Right kidney (tissue), 1 donor: ENCODE measurements at regions not wholly inside any gene's neighbourhood (a gene's known extent, or its start where the extent isn't known, plus 50 kb on each side); places are given as distances from the start of the nearest gene placed in this dataset.

Source experiments
- DNase-seq: peaks from one replicate; pipeline ENCODE4 v3.0.0-alpha.2; 2016

DNA sequence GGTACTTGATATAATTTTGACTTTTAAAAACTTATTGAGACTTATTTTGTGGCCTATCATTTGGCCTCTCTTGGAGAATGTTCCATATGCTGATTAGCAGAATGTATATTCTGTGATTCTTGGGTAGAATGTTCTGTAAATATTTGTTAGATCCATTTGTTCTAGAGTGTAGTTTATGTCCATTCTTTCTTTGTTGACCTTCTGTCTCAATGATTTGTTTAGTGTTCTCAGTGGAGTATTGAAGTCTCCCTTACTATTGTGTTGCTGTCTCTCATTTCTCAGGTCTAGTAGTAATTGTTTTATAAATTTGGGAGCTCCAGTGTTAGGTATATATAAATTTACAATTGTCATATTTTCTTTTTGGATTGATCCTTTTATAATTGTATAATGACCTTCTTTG lies 349.6 kb upstream of the CWC22 start:
- no peak for DNase-seq

DNA sequence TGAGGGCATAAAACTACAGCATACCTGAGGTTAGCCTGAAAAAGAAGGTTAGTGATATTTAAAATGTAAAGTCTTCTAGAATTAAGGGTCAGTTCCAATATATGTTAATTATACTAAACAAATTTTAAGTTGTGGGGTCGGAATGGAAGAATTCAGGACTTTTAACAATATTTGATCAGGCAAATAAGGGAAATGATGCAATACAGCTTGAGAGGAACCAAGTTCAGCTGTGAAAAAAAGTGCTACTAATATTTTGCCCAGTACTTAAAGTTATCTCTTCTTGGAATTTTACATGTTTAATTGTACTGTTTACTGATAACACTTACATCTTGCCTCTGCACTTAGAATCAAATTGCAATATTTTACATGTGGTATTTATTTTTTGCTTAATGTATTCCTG lies 345.5 kb upstream of the CWC22 start:
- DNase-seq, result no peak

DNA sequence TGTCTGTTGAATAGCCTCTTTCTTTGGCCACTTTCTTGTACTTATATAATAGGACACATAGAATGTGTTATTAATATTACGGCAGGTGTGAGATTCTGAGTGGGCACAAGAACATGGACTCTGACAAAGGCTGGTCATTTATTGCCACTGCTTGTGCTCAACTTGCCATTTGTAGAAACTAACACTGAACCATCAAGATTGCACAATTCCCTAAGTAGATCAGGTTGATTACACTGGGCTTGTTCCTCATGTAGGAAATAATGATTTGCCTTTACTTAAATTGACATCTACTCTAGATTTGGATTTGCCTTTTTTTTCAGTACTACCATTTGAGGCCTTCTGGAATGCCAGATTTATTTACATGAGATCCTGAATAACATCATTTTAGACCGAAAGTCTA lies 342.7 kb upstream of the CWC22 start:
- DNase-seq, result no peak

DNA sequence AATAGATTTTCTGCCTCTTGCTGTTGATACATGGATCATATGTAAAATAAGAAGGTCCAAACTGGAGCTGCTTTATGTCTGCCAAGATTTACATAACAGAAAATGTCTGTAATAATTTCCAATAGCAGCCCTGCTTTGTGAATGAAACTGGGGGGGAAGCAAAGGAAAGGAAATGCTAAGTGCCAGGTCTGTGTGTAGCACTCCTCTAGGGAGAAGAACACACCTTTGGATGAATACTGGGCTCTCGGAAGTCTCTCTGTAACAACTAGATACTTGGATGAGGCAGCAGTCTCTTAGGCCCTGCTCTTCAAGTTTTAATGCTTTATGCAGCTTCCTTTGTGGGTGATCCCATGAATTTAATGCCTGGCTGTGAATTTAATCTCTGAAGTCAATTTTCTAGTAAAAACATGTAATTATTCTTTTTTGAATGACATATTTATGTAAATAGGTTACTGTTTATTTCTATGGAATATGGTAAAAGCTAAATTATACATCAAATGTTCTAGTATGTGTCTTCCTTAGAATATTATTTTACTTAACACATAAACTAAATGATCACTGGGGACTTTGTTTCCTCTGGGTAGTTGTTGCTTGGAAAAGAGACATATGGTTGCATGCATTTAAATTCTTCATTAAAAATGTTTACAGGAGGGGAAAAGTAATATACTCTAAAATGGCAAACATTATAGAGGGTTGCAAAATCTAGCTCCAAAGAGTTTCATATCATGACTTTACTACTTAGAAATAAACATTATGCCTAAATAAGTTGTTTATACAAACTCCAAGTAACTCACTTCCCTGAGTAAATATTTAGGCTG lies 336.6 kb upstream of the CWC22 start:
- no peak for DNase-seq

DNA sequence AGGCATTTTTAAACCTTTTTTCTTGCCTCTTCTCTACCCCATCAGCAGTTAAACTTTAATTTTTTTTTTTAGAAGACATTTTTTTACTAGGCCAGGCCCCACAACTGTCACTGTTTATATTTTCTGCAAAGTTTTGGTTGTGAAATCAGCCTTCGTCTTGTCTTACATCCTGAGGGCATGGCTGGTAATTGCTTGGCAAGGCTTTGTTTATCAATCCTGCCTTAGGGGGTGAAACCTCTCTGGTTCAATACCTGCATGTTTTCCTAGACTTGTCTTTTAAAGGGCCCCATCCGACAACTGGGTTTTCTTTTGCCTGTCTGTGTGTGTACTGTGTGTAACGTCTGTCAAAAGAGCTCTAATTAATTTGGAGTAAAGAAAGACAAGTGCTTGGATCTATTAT lies 330.0 kb upstream of the CWC22 start:
- no peak for DNase-seq

DNA sequence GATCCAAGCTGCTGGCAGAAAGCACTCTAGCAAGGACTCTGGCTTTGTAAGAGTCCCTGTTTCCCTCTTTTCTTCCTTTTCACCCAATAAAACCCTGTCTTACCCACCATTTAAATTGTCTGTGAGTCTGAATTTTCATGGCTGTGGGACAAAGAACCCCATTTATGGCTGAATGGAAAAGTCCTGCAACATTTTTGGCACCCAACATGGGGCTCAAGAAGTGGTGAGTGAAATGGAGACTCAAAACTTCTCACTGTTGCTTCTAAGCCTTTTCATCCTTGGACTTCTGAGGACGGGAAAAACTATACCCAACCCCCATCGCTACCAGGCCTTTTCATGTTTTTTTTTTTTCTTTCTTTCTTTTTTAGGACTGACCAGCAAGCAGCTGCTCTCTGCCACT lies 329.5 kb upstream of the CWC22 start:
- DNase-seq, result no peak

DNA sequence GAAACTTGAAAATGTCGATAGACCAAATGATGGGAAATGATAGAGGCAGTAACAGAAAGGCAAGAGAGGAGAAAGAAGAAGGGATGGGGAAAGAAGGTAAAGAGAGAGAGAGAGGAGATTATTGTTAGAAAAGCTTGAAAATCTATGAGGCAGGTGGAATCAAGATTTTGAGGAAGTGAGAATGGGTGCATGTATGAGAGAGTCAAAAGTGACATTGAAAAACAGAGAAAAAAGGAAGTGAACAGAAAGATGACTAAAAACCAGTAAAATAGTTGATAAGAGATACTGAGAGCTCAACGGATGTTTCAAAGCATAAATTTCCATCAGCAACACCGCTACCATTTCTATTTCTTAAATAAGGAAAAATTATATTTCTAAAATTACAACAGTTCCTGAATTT lies 327.4 kb upstream of the CWC22 start:
- no peak for DNase-seq

DNA sequence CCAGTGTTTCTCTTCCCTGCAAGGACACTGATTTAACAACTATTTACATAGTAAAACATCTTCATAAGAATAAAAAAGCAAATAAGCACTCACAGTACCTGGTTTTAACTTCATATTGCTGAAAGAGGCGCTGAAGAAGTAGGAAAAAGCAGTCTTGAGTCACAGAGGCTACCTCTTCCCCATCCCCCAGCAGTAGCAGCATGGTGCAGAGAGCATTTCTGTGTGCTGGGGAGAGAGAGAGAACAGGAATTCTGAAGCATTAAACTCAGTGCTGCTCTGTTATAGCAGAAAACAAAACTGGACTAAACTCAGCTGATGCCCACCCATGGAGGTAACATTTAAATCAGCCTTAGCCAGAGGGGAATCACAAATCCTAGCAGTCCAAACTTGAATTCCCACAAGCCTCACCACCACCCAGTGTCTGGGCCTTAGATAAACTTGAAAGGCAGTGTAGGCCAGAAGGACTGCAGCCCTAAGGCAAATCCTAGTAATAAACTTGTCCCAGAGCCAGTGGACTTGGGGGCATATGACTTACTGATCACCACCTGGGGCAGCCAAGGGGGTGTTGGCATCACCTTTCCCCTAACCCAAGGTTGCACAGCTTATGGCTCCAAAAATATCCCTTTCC lies 321.8 kb upstream of the CWC22 start:
- DNase-seq, result no peak

DNA sequence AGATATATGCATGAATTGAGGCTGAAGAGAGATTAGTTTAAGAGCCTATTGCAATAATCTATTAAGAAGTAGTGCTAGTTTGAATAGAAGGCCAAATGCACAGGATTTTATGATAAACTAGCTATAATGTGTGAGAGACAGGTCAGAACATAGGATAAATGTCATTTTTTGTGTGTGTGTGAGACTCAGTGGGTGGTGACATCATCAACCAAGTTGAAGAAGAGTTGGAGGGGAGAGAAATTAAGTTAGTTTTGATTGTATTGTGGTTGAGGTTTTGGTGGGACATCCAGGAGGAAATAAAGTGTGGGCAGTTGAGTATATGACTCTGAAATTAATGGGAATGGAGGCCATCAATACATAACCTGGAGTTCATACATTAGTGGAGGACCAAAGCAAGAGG lies 320.1 kb upstream of the CWC22 start:
- DNase-seq, result no peak

DNA sequence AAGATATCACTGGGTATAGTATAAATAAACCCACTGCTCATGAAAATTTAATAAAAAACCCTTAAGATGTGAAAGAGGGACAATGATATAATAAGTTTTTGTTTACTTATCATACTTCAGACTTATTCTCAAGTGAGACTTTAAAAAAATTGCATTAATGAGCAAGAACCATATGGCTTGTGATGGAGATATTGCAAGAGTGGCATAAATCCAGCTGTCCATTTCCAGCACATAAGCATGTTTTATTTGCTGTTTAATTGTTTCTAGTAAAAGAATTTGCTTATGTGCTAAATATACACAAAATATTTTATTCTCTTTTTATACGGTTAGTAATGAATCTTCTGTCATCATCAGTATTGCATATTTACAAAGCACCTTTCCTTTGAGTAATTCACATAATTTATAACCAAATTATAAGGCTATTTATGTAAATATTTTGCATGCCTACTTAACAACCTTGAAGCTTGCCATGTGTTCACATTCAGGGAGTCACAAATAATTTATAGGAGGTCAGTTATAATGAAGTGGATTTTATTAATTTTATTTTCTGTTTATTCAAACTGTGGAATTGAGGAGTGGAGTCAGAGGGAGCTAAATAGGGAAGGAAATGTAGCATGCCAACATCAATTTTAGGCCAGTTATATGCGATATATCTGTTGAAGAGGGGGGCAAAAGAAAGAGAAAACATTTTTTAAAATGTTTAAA lies 318.5 kb upstream of the CWC22 start:
- DNase-seq, result no peak

DNA sequence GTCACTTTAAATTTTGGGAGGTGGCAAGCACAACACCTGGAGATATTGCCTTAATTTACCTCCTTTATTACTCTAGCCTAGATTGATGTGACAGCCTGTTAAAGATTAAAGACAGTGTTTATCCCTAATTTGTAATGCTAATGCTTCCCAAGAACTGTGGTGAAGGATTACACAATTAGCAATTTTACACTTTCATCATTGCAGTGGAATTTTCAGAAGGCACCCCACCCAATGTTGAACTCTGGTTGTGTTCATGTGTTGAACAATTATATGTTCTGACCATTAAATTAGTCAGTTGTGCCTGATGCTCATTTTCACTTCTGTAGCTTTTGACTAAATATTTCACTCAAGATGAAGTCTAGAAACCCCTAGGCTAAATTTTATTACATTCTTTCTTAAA lies 317.1 kb upstream of the CWC22 start:
- no peak for DNase-seq

DNA sequence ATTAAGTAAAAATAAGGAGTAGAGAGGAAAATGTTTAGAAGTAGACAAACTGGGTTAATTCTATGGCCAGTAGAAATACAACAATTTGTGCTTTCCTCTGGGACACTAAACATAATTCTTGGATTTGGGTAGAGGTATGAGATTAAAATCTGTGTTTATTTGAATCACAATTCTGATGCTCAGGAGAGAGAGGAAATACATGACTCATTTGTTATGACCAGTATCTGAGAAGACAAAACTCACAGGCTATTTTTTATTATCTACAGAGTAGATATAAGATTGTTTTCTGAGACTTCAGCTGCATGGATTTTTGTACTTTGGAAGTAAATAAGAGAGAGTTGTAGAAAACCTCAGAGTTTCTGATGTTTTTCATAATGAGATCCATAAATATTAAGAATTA lies 315.7 kb upstream of the CWC22 start:
- DNase-seq, result no peak

DNA sequence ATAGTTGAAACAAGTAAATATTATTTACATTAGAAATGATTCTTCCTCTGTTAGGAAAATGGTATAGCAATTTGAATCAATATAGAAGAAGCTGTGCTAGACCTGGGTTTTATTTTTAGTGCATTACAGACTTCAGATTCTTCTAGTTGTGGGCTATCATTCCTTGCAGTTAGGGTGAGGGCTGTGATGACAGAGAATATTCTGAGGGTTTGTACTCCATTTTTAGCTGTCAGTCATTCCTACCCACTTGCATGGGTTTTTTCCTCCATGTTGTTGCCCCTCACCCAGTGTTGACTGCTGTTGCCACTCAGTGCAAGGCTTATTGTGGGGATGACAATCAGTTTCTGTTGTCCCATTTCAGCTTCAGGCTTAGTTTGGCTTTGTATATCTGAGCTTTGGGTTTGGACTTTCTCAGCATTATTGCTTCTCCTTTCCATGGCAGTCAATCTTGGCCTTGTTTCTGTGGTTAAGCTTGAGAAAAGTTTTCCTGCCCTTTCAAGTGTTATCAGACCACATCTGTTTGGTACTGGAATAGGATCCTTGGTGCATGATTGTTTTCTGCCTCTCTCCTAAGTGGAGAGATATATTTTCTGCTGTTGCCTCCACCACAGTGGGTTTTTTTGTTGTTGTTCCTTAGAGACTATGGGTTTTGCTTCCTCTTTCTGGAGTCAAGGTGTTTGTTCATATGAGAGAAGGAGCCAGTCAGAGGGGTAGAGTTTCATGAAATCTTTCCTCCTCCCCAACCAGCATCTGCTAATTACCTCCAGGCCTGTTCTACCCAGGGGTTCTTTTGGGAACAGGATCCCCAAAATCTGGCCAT lies 312.7 kb upstream of the CWC22 start:
- DNase-seq, result no peak

DNA sequence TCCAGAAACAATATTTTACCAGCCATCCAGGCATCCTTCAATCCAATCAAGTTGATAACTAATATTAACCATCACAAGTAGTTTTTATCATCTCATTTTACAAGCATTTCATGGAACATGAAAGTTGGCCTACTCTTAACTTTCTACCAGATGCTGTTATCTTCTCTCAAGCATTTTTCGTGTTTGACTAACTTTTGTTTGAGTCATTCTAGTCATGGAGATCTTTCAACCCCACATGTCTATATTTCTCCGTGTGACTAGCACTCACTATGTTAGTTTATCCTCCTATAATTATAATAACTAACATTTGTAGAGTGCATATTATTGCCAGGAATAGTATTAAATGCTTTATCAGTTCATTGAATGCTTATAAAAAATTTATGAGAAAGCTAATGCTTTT lies 307.0 kb upstream of the CWC22 start:
- DNase-seq, result no peak

DNA sequence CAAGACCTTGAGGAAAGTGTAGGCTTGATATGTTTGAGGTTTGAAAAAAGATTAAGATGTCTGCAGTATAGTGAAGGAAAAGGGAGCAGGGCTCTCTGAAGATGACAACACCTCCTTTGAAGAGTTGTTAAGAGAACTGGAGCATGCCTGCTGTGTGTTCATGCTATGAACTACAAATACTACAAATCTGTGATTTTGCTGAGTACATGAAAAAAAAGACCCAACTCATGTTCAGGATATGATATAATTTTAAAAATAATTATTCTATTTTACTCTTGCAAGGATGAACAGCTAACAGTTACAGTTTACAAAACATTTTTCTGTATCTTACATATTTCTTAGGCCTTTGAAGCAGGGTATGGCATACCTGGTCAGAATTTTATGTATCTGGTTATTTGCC lies 305.4 kb upstream of the CWC22 start:
- no peak for DNase-seq

DNA sequence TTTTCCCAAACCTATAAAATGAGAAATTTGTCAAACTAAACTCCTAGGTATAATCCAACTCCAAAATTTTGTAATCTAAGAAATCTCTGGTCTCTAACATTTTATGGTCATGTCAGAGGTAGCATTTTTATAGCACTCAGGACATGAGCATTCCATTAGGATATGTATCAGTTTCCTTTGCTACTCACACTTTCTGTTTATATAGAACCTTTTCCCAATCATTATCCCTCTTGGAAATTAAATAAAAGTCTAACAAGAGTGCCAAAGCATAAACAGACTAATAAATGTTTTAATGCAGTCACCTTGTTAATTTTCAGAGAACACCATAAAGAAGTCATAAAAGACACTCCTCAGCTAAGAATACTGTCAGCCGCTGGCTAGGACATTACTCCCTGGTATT lies 300.0 kb upstream of the CWC22 start:
- no peak for DNase-seq

DNA sequence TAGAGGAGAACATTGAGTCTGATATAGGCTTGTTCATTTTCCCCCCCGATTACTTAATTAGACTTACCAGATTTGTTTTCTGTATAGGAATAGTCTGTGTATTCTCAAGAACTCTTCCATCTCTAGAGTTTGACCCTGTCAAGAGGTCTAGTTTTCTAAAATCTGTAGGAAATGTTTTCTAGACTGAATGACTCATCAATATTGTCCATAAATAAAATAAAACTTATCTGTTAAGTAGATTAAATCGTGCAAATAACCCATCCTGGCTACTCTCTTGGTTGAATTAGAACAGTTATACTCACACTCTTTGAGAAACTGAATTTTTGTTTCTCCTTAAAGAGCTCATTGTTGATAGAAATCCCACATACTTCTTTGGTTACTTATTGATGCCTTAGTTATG lies 299.2 kb upstream of the CWC22 start:
- DNase-seq, result no peak

DNA sequence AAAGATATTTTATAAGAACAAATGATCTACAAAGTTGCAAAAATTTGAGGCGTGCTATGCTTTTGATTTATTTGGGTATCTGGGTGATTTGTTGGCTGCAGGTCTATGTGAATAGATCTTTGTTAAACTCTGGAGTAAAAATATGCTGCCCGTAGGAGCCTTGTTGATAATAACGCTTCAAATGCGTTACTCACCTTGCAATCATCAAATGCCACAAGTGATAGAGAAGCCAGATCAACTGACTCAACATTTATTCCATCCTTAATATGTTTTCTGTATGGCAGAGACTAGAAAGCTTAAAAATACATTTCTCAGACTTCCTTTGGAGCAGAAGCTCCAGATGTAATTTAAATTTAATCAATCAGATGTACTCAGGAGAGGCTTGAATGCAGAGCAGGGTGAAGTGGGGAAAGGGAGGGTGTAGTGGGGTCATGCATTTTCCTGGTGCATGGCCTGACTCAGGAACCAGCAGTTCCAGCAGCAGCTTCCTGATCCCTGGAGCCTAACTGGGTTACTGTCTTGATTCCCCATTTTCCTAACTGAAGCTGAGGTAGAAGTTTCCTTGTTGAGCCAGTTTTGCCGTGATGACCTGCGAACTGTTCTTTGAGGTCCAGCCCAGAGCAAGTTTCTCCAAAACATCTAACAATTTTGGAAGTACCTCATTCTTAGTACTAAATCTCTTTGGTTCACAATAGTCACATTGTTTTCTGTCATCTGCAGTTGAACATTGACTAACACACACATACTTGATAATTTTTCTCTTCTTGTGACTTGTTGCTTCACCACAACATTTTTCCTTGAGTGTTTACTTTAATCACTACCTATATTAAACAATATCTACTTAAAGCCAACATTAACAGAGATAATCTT lies 284.7 kb upstream of the CWC22 start:
- no peak for DNase-seq

DNA sequence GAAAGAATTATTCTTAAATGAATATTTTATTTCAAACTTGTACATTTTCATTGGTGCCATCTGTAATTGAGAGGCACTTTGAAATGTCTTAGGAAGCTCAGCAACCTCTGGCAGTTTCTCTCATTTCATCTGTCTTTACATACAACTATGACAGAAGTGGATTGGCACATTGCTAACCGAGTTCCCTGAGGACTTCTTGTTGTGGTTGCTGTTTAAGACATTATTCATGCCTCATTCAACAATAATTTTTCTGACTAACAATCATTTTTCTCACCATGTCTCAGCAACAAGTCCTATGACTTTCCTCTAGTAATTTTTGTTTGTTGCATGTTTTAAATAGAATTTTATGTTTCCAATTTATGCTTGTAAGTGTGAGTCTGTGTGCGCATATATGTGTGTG lies 284.0 kb upstream of the CWC22 start:
- no peak for DNase-seq

DNA sequence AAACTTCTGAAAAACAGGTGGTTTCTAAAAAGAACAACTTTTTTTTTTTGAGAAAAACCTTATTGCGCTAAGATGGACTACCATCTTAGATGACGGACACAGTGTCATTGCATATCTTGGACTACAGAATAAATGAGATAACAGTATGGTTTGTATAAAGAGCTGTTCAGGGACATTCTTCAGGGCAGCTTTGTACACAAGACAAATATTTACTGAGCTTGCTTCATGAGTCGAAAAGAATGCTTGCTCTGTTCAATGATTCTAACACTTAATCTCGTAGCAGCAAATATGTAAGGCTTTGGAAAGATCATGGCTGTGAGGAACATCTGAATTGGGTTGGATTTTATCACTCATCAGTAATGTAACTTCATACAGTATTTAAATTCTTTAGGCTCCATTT lies 282.5 kb upstream of the CWC22 start:
- no peak for DNase-seq

DNA sequence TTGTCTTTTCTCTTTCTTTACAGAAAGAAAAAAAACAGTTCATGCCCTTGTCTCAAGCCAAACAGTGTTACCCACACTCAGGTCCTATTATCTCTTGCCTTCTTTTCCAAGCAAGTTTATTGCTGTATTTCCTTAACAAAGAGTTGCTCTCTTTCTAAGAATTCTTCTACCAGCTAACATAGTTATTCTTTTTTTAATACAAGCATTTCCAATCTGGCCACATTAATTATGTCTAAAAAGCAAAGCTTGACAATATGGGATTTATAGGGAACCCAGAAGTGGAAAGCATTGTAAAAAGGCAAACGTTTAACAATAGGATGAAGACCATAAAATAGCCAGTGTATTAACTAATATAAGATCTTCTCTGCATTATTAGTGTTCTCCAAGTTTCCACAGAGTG lies 272.5 kb upstream of the CWC22 start:
- no peak for DNase-seq

DNA sequence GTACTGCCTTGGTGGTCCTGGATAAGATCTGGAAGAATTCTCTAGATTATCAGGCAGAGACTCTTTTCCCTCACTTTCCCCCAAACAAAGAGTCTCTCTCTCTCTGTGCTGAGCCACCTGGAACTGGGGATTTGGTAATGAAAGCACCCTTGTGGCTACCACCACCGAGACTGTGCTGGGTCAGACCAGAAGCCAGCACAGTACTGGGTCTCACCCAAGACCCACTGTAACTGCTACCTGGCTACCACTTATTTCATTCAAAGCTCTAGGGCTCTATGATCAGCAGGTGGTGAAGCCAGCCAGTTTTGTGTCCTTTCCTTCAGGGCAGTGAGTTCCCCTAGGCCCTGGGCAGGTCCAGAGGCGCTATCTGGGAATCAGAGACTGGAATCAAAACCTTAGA lies 269.6 kb upstream of the CWC22 start:
- DNase-seq, result no peak
